ENCODE measurements at regions not wholly inside any gene's neighbourhood (a gene's known extent, or its start where the extent isn't known, plus 50 kb on each side); places are given as distances from the start of the nearest gene placed in this dataset.

GRCh38 chr14:62101189-62101588 is 339.0 kb downstream of the SNAPC1 start:
- H3K27me3 ChIP-seq, result no peaks in the 10 kb centered on the region
- H3K36me3 ChIP-seq, result no peaks in the 10 kb centered on the region
- 21% methylated on average over 1 of the region's 1 CpG for WGBS (ENCODE audit: insufficient coverage, low coverage, low lambda C conversion rate, missing lambda C conversion rate)
- no peak for DNase-seq
- intact Hi-C loops (cut with DNase I), result no loop called here
- TF ChIP-seq POLR2A (IDR thresholded peaks at IDR 0.05), result no peak
- TF ChIP-seq, protein P1, sequence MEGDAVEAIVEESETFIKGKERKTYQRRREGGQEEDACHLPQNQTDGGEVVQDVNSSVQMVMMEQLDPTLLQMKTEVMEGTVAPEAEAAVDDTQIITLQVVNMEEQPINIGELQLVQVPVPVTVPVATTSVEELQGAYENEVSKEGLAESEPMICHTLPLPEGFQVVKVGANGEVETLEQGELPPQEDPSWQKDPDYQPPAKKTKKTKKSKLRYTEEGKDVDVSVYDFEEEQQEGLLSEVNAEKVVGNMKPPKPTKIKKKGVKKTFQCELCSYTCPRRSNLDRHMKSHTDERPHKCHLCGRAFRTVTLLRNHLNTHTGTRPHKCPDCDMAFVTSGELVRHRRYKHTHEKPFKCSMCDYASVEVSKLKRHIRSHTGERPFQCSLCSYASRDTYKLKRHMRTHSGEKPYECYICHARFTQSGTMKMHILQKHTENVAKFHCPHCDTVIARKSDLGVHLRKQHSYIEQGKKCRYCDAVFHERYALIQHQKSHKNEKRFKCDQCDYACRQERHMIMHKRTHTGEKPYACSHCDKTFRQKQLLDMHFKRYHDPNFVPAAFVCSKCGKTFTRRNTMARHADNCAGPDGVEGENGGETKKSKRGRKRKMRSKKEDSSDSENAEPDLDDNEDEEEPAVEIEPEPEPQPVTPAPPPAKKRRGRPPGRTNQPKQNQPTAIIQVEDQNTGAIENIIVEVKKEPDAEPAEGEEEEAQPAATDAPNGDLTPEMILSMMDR (IDR thresholded peaks at IDR 0.05), result no peak
- H3K4me1 ChIP-seq, result no peaks in the 10 kb centered on the region
- H3K27ac ChIP-seq, result no peak overlapping the region
- no peak for ATAC-seq
- no peaks in the 10 kb centered on the region for H3K9me3 ChIP-seq
- H3K4me3 ChIP-seq, result no peak overlapping the region

DNA sequence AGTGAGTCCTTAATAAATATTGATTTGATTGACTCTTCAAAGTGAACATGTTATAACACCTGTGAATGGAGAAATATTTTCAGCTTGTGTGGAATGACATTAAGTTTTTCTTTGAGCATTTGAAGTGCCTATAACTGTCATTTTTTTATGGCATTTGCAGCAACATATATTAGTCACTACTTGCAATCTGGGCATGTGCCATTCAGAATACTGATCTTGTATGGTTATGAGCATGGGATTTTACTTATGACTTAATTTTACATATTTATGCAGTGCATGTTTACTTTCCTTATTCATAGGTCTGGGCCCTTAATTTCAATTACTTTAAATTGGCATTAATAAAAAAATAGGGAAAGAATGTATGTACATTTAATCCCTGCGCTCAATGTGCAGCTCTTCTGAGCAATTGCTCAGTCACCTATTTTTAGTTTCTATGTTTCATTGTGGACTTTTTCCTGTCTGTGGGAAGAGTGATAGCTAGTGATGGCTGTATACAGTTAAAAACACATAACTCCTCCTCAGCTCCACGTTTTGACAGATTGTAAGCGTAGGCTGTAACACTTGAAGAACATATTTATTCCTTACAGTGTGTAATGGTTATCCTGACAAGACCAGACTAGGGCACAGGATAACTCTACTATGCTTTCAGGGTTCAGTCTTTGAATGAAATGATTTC is 339.6 kb downstream of the SNAPC1 start:
- TF ChIP-seq POLR2A (IDR thresholded peaks at IDR 0.05), result no peak
- TF ChIP-seq, protein P1 (IDR thresholded peaks at IDR 0.05), result no peak
- H3K9me3 ChIP-seq, result no peaks in the 10 kb centered on the region
- ATAC-seq (no peak), DNase-seq (no peak)
- intact Hi-C loops (cut with DNase I), result no loop called here
- H3K27ac ChIP-seq, result no peak overlapping the region
- H3K4me3 ChIP-seq, result no peak overlapping the region
- H3K36me3 ChIP-seq, result no peaks in the 10 kb centered on the region
- no peaks in the 10 kb centered on the region for H3K4me1 ChIP-seq
- H3K27me3 ChIP-seq, result no peaks in the 10 kb centered on the region
- WGBS (ENCODE audit: insufficient coverage, low coverage, low lambda C conversion rate, missing lambda C conversion rate), result 39% methylated on average over 3 of the region's 3 CpGs

DNA sequence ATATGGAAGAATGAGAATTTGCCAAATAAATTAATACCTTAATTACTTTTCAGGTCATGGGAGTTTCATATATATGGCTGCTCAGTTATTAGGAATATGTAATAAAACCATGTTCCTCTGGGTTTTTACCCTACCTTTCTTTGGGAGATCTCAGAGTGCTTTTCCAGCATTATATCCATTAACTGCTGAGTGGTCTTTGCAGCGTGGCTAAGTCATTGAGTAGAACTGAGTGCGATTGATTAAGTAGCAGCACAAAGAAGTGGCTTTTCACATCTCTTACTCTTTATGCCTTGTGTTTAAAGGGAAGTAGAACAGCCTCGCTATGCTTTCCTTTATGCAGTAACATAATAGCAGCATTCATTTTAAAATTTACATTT is 340.1 kb downstream of the SNAPC1 start:
- no peak overlapping the region for H3K27ac ChIP-seq
- H3K9me3 ChIP-seq, result no peaks in the 10 kb centered on the region
- intact Hi-C loops (cut with DNase I), result no loop called here
- H3K36me3 ChIP-seq, result no peaks in the 10 kb centered on the region
- ATAC-seq (no peak), DNase-seq (no peak)
- WGBS (ENCODE audit: insufficient coverage, low coverage, low lambda C conversion rate, missing lambda C conversion rate), result 48% methylated on average over 3 of the region's 3 CpGs
- no peaks in the 10 kb centered on the region for H3K27me3 ChIP-seq
- H3K4me1 ChIP-seq, result no peaks in the 10 kb centered on the region
- H3K4me3 ChIP-seq, result no peak overlapping the region
- TF ChIP-seq, protein P1 (IDR thresholded peaks at IDR 0.05), result no peak
- TF ChIP-seq POLR2A (IDR thresholded peaks at IDR 0.05), result no peak

GRCh38 chr14:62103464-62103863 is 341.2 kb downstream of the SNAPC1 start:
- TF ChIP-seq, protein P1 (IDR thresholded peaks at IDR 0.05), result no peak
- TF ChIP-seq POLR2A (IDR thresholded peaks at IDR 0.05), result no peak
- intact Hi-C loops (cut with DNase I), result no loop called here
- H3K27me3 ChIP-seq, result no peaks in the 10 kb centered on the region
- no peak overlapping the region for H3K4me3 ChIP-seq
- H3K4me1 ChIP-seq, result no peaks in the 10 kb centered on the region
- no peak overlapping the region for H3K27ac ChIP-seq
- H3K36me3 ChIP-seq, result no peaks in the 10 kb centered on the region
- DNase-seq (no peak), ATAC-seq (no peak)
- 45% methylated on average over 4 of the region's 4 CpGs for WGBS (ENCODE audit: insufficient coverage, low coverage, low lambda C conversion rate, missing lambda C conversion rate)
- H3K9me3 ChIP-seq, result no peaks in the 10 kb centered on the region

DNA sequence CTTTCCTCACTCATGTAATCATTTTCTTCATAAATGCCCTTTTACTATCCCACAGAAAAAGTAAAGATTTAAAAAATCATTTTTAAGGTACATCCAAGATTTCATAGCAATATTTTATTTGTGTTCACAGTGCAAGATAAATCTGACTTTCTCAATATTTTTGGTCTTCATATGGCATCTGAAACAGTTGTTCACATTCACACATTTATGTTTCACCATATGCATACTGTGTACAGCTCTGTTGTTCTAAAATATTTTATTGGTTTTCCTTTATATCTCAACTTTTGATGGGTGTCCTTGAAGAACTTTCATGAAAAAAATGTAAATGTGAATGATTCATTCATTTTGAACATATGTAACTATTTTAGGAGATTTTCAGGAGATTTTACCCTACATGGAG is 348.7 kb downstream of the SNAPC1 start:
- no peak for ATAC-seq
- no peak for DNase-seq
- TF ChIP-seq, protein P1 (IDR thresholded peaks at IDR 0.05), result no peak
- no peak for TF ChIP-seq POLR2A (IDR thresholded peaks at IDR 0.05)
- Histone ChIP-seq H3K4me3 (no peak overlapping the region), H3K9me3 (no peaks in the 10 kb centered on the region), H3K27ac (no peak overlapping the region), H3K4me1 (no peaks in the 10 kb centered on the region), H3K27me3 (peaks cover 0 to 3% of the 10 kb centered on the region in 2 donors), H3K36me3 (no peaks in the 10 kb centered on the region)
- intact Hi-C loops (cut with DNase I), result no loop called here
